ENCODE measurements at regions not wholly inside any gene's neighbourhood (a gene's known extent, or its start where the extent isn't known, plus 50 kb on each side); places are given as distances from the start of the nearest gene placed in this dataset.

- in situ Hi-C loops (cut with MboI; ENCODE audit: low sequenced_read_pairs) (no loop called here), dilution Hi-C loops (cut with HindIII; ENCODE audit: low sequenced_read_pairs, unreplicated experiment) (no loop called here), intact Hi-C loops (cut with micrococcal nuclease) (no loop called here)
- ChIA-PET CTCF (no interaction called here), POLR2A (ENCODE audit: unreplicated experiment) (no interaction called here)
- no CpG with 5 or more reads among the region's 2 CpGs for WGBS, 2 experiments (ENCODE audit: extremely low coverage in 2 of 2, insufficient read length in 1 of 2)
- Histone ChIP-seq H3K56ac (ENCODE audit: extremely low read depth, insufficient read depth, low read length) (no peak overlapping the region), H4K5ac (ENCODE audit: low read depth, low read length) (no peak overlapping the region), H3K4me3 (ENCODE audit: insufficient read depth, low read depth, low read length) (no peak overlapping the region), H2BK20ac (ENCODE audit: low read depth, low read length) (no peak overlapping the region), H3K9me3 (ENCODE audit: control insufficient read depth, insufficient read depth, low read length) (0 out of 2 replicates have a peak, but pooled peaks cover 2% of the 10 kb centered on the region), H2BK120ac (ENCODE audit: low read depth, low read length) (no peak overlapping the region), H3K36me3 (ENCODE audit: control insufficient read depth, insufficient read depth, low read length) (no peaks in the 10 kb centered on the region), H3K18ac (ENCODE audit: low read depth, low read length) (no peak overlapping the region), H3K27ac (ENCODE audit: insufficient read depth, low read length) (no peak overlapping the region), H3K14ac (replicated peaks; ENCODE audit: low read depth, low read length) (no peak overlapping the region), H3K23ac (ENCODE audit: low read depth, low read length) (no peak overlapping the region), H3K4ac (ENCODE audit: low read depth, low read length) (no peak overlapping the region), H4K8ac (ENCODE audit: low read depth in 2 of 2, low read length in 2 of 2) (no peak overlapping the region), H2AK5ac (ENCODE audit: low read depth, low read length) (no peak overlapping the region), H3K9me1 (ENCODE audit: insufficient read depth, low read length) (no peaks in the 10 kb centered on the region), H3K4me2 (ENCODE audit: low read depth, low read length) (no peak overlapping the region), H3K79me1 (ENCODE audit: low read depth in 1 of 2, low read length in 2 of 2) (no peaks in the 10 kb centered on the region), H2AFZ (replicated peaks; ENCODE audit: low read length, poor library complexity) (no peak overlapping the region), H3K9ac (ENCODE audit: low read depth, low read length) (no peak overlapping the region), H2BK15ac (ENCODE audit: low read depth, low read length) (no peak overlapping the region), H2BK5ac (ENCODE audit: low read depth, low read length, poor library complexity, severe bottlenecking) (no peak overlapping the region), H4K91ac (ENCODE audit: insufficient read depth, low read depth, low read length) (no peak overlapping the region), H3K4me1 (ENCODE audit: control insufficient read depth, insufficient read depth, low read length) (no peaks in the 10 kb centered on the region), H4K20me1 (ENCODE audit: insufficient read depth, low read length) (no peaks in the 10 kb centered on the region), H3K27me3 (ENCODE audit: control insufficient read depth, insufficient read depth, low read length) (peaks cover 1% of the 10 kb centered on the region), H2AK9ac (replicated peaks; ENCODE audit: low read depth, low read length, poor library complexity) (no peak overlapping the region)
- no TSS peak for BruUV-seq (replicated peaks)
- DNase-seq (no peak), ATAC-seq (ENCODE audit: low read depth) (no peak)
- TF ChIP-seq BHLHE40 (IDR thresholded peaks at IDR 0.05; ENCODE audit: low read depth, low read length) (no peak), SMC3 (IDR thresholded peaks at IDR 0.05; ENCODE audit: low read depth, low read length) (no peak), RFX5 (IDR thresholded peaks at IDR 0.05; ENCODE audit: low read depth, low read length) (no peak), CEBPB (IDR thresholded peaks at IDR 0.05; ENCODE audit: low read depth, low read length) (no peak), CHD1 (IDR thresholded peaks at IDR 0.05; ENCODE audit: low read depth, low read length) (no peak), POLR2A (IDR thresholded peaks at IDR 0.05; ENCODE audit: low read depth, low read length) (no peak), MXI1 (IDR thresholded peaks at IDR 0.05; ENCODE audit: borderline replicate concordance, low read depth, low read length) (no peak), RAD21 (IDR thresholded peaks at IDR 0.05; ENCODE audit: low read length) (no peak), ELK1 (IDR thresholded peaks at IDR 0.05; ENCODE audit: borderline replicate concordance, low read depth, low read length) (no peak), MAZ (IDR thresholded peaks at IDR 0.05; ENCODE audit: borderline replicate concordance, low read depth, low read length) (no peak), NFE2L2 (IDR thresholded peaks at IDR 0.05; ENCODE audit: low read depth, low read length) (no peak), RCOR1 (IDR thresholded peaks at IDR 0.05; ENCODE audit: insufficient replicate concordance, low read length) (no peak), FOS (IDR thresholded peaks at IDR 0.05; ENCODE audit: low read depth, low read length) (no peak), MAFK (IDR thresholded peaks at IDR 0.05; ENCODE audit: low read depth, low read length) (no peak)
- TF ChIP-seq, protein P1, sequence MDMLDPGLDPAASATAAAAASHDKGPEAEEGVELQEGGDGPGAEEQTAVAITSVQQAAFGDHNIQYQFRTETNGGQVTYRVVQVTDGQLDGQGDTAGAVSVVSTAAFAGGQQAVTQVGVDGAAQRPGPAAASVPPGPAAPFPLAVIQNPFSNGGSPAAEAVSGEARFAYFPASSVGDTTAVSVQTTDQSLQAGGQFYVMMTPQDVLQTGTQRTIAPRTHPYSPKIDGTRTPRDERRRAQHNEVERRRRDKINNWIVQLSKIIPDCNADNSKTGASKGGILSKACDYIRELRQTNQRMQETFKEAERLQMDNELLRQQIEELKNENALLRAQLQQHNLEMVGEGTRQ (IDR thresholded peaks at IDR 0.05; ENCODE audit: low read depth, low read length) = no peak
- TF ChIP-seq, protein P2, sequence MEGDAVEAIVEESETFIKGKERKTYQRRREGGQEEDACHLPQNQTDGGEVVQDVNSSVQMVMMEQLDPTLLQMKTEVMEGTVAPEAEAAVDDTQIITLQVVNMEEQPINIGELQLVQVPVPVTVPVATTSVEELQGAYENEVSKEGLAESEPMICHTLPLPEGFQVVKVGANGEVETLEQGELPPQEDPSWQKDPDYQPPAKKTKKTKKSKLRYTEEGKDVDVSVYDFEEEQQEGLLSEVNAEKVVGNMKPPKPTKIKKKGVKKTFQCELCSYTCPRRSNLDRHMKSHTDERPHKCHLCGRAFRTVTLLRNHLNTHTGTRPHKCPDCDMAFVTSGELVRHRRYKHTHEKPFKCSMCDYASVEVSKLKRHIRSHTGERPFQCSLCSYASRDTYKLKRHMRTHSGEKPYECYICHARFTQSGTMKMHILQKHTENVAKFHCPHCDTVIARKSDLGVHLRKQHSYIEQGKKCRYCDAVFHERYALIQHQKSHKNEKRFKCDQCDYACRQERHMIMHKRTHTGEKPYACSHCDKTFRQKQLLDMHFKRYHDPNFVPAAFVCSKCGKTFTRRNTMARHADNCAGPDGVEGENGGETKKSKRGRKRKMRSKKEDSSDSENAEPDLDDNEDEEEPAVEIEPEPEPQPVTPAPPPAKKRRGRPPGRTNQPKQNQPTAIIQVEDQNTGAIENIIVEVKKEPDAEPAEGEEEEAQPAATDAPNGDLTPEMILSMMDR (conservative IDR thresholded peaks at IDR 0.05; ENCODE audit: low read depth, low read length) = no peak
Measured at GRCh38 chr2:223501641-223502040, 100.5 kb downstream of the SCG2 start.

Measured in IMR-90 (cell line).